ENCODE measurements at regions not wholly inside any gene's neighbourhood (a gene's known extent, or its start where the extent isn't known, plus 50 kb on each side); places are given as distances from the start of the nearest gene placed in this dataset.

DNA sequence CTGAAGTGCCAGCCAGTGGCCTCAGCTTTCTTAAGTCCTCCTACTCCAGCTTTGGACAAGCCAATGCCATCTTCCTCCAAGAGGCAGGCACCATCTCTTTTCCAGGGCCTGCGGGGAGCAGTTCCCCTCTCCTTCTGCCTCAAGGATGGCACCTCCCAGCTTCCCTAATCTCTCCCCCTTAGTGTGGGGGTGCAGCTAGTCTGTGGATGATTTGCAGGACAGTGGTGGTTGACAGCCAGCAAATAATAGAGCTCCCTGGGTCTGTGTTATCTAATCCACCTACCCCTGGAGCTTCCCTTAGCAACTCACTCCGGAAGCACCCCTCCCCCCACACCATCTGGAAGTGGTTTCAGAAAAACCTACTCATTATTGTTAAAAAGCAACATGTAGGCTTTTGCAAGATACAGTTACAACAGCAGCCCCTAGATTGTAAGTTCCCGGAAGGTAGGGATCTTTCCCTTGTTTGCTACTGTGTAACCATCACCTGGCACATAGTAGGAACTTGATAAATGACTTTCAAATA lies 247.1 kb downstream of the BCOR start:
- TF ChIP-seq, protein P1, sequence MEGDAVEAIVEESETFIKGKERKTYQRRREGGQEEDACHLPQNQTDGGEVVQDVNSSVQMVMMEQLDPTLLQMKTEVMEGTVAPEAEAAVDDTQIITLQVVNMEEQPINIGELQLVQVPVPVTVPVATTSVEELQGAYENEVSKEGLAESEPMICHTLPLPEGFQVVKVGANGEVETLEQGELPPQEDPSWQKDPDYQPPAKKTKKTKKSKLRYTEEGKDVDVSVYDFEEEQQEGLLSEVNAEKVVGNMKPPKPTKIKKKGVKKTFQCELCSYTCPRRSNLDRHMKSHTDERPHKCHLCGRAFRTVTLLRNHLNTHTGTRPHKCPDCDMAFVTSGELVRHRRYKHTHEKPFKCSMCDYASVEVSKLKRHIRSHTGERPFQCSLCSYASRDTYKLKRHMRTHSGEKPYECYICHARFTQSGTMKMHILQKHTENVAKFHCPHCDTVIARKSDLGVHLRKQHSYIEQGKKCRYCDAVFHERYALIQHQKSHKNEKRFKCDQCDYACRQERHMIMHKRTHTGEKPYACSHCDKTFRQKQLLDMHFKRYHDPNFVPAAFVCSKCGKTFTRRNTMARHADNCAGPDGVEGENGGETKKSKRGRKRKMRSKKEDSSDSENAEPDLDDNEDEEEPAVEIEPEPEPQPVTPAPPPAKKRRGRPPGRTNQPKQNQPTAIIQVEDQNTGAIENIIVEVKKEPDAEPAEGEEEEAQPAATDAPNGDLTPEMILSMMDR (IDR thresholded peaks at IDR 0.05) = no peak
- no peak for TF ChIP-seq POLR2A (IDR thresholded peaks at IDR 0.05)

Measured in uterus (tissue), 2 donors.